ENCODE measurements at regions not wholly inside any gene's neighbourhood (a gene's known extent, or its start where the extent isn't known, plus 50 kb on each side); places are given as distances from the start of the nearest gene placed in this dataset.

GRCh38 chr11:69401715-69402114 is 79.7 kb upstream of the LINC01488 start:
- H3K9me3 ChIP-seq (ENCODE audit: control insufficient read depth in 2 of 3, insufficient read depth in 1 of 3, low read length in 3 of 3) = peaks cover 0 to 11% (median 0%) of the 10 kb centered on the region in 3 donors
- no peak overlapping the region for H3K4me3 ChIP-seq (ENCODE audit: low read length in 3 of 3)
- intact Hi-C loops (cut with DNase I) = no loop called here
- no peak for DNase-seq
- no peak overlapping the region for H3K9ac ChIP-seq (ENCODE audit: low read length in 3 of 3)
- peaks cover 0 to 2% (median 0%) of the 10 kb centered on the region in 3 donors for H3K4me1 ChIP-seq (ENCODE audit: control insufficient read depth in 2 of 3, insufficient read depth in 2 of 3, low read depth in 1 of 3, low read length in 3 of 3)
- FAIRE-seq = no peak
- H3K27me3 ChIP-seq (ENCODE audit: control insufficient read depth, insufficient read depth, low read length) = no peaks in the 10 kb centered on the region
- H3K36me3 ChIP-seq (ENCODE audit: control insufficient read depth in 2 of 3, insufficient read depth in 3 of 3, low read length in 3 of 3) = no peaks in the 10 kb centered on the region
- H3K27ac ChIP-seq (ENCODE audit: low read depth in 2 of 2, low read length in 2 of 2) = no peak overlapping the region
- TF ChIP-seq CTCF (IDR thresholded peaks at IDR 0.05; ENCODE audit: borderline replicate concordance, extremely low read depth, insufficient read depth) = no peak

- Histone ChIP-seq H3K4me3 (ENCODE audit: low read length in 3 of 3) (no peak overlapping the region), H3K9ac (ENCODE audit: low read length in 3 of 3) (no peak overlapping the region), H3K27ac (ENCODE audit: low read depth in 2 of 2, low read length in 2 of 2) (no peak overlapping the region), H3K27me3 (ENCODE audit: control insufficient read depth, insufficient read depth, low read length) (no peaks in the 10 kb centered on the region), H3K4me1 (ENCODE audit: control insufficient read depth in 2 of 3, insufficient read depth in 2 of 3, low read depth in 1 of 3, low read length in 3 of 3) (peaks cover 0 to 2% (median 0%) of the 10 kb centered on the region in 3 donors), H3K36me3 (ENCODE audit: control insufficient read depth in 2 of 3, insufficient read depth in 3 of 3, low read length in 3 of 3) (no peaks in the 10 kb centered on the region), H3K9me3 (ENCODE audit: control insufficient read depth in 2 of 3, insufficient read depth in 1 of 3, low read length in 3 of 3) (peaks cover 0 to 11% (median 0%) of the 10 kb centered on the region in 3 donors)
- FAIRE-seq (no peak), DNase-seq (peak in 1 of 5 donors; percentile 29)
- intact Hi-C loops (cut with DNase I) = no loop called here
- no peak for TF ChIP-seq CTCF (IDR thresholded peaks at IDR 0.05; ENCODE audit: borderline replicate concordance, extremely low read depth, insufficient read depth)
Measured at GRCh38 chr11:69402251-69402887, 79.1 kb upstream of the LINC01488 start.

GRCh38 chr11:69403556-69404215 is 77.8 kb upstream of the LINC01488 start:
- Histone ChIP-seq H3K9me3 (ENCODE audit: control insufficient read depth in 2 of 3, insufficient read depth in 1 of 3, low read length in 3 of 3) (peaks cover 0 to 11% (median 0%) of the 10 kb centered on the region in 3 donors), H3K9ac (ENCODE audit: low read length in 3 of 3) (no peak overlapping the region), H3K4me1 (ENCODE audit: control insufficient read depth in 2 of 3, insufficient read depth in 2 of 3, low read depth in 1 of 3, low read length in 3 of 3) (peaks cover 0 to 2% (median 0%) of the 10 kb centered on the region in 3 donors), H3K27ac (ENCODE audit: low read depth in 2 of 2, low read length in 2 of 2) (no peak overlapping the region), H3K4me3 (ENCODE audit: low read length in 3 of 3) (no peak overlapping the region), H3K36me3 (ENCODE audit: control insufficient read depth in 2 of 3, insufficient read depth in 3 of 3, low read length in 3 of 3) (no peaks in the 10 kb centered on the region), H3K27me3 (ENCODE audit: control insufficient read depth, insufficient read depth, low read length) (no peaks in the 10 kb centered on the region)
- FAIRE-seq = no peak
- no peak for TF ChIP-seq CTCF (IDR thresholded peaks at IDR 0.05; ENCODE audit: borderline replicate concordance, extremely low read depth, insufficient read depth)
- peak in 1 of 5 donors; percentile 28 for DNase-seq
- intact Hi-C loops (cut with DNase I) = no loop called here
